ENCODE measurements at regions not wholly inside any gene's neighbourhood (a gene's known extent, or its start where the extent isn't known, plus 50 kb on each side); places are given as distances from the start of the nearest gene placed in this dataset.

DNA sequence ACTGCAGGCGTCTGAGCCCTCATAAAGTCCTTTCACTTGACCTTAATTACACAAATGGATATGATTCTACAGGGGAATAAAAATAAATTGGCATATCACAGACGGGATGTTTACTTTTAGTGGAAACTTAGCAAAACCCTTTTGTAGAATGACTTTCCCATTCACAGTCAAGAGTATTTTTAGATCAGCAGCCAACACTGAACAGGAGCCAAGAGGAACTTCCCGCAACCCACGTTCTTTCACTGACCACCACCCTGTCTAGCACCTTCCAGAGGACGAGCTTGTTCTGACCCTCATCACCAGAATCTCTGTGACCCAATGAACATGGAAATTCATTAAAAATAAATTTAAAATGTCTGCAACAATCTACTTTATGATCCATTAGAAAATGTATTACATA, 119.0 kb upstream of the SNTG2 start:
- DNase-seq (ENCODE audit: low read depth in 4 of 4, low spot score in 3 of 4): no peak

DNA sequence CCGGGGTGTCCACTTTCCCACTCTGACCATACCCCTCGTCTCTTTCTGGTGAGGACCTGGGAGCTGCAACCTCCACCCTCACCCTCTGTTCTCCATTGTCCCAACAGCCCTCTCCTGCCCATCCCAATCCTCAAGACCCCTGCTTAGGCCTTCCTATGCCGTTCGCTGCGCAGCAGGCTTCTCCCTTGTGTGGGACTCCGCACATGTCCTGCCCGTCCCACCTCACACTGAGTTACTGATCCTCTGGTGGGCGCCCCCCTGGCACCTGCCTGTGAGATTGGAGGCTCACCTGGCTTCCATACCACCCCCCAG, 119.5 kb upstream of the SNTG2 start:
- DNase-seq (ENCODE audit: low read depth in 4 of 4, low spot score in 3 of 4): no peak

DNA sequence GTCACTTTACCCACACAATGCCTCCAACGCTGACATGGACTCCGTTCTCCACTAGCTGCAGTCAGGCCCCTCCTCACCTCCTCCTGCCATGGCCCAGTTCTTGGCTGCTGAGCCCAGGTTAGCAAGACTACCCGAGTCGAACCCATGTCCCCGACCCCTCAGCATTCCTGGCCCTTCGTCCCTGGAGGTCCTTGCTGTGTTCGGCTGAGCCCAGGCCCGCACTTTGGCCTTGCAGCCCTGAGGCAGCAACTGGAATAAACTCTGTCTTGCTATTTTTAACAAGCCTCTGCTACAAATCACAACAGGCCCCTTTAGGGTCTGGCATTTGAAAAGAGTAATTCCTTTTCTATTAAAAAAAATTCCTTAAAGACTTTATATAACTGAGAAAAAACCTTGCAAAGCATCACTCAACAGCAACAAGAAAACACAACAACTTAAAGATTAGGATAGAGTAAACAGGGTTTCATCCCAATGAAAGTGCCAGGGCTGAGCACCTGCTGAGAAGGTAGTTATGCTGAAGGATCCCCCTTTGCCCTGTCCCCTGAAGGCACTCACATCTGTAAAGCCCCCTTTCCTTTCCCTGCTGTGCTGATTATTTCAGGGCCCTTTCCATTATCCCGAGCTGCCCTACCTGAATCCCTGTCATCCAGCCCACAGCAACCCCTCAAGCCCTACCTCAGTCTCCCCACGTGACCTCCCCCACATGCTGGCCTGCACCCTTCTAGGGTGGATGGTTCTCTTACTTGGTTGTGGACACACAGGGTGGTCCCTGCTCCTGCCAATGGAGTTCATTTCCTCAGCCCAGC, 120.0 kb upstream of the SNTG2 start:
- no peak for DNase-seq (ENCODE audit: low read depth in 4 of 4, low spot score in 3 of 4)

DNA sequence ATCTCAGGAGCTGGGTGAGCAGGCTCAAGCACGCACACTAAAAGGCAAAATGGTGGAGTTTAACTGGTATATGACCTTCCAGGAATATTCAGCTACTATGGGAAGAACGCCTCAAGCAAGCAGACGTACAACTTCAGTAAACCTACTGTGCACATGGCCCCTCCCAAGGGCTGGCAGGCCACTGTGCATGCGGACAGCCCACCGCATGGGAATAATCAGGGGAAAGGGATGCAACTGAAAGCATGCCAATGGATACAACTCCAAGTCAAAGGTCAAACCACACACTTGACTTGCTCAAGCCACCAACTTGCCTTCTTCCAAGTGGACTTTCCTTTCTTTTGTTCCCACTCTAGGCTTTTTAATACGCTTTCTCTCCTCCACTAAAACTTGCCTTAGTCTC, 121.6 kb upstream of the SNTG2 start:
- DNase-seq (ENCODE audit: low read depth in 4 of 4, low spot score in 3 of 4): no peak

DNA sequence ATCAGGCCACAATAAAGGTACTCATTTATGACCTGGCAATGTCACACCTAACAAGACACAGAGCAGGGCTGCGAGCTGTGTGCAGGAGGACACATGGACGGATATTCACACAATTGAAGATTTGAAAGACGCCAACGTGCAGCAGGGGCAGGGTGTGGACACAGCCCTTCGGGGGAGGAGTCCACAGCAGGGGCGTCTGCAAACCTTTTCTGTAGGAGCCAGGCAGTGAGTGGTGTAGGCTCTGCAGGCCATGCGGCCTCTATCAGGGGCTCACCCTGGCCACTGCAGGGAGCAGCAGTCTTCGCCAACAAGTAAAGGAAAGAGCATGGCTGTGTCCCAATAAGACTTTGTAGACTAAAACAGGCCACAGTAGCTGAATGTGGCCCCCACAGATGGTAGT, 125.7 kb upstream of the SNTG2 start:
- DNase-seq (ENCODE audit: low read depth in 4 of 4, low spot score in 3 of 4): no peak

DNA sequence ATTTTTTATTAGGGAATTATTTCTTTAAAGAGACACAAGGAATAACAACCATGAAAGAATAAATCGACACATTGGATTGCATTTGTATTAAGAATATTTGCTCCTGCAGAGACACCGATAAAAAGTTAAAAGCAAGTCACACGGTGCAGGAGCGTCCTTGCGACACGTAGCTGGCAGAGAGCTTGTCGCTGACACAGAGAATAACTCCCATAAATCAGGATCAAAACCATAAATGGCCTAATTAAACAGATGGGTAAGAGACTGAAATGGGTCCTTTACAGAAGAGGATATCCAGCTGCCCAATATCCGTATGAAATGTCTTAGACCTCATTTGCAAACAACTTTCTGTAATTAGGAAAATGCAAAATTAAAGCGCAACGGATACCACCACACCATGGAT, 126.1 kb upstream of the SNTG2 start:
- DNase-seq (ENCODE audit: low read depth in 4 of 4, low spot score in 3 of 4): no peak

DNA sequence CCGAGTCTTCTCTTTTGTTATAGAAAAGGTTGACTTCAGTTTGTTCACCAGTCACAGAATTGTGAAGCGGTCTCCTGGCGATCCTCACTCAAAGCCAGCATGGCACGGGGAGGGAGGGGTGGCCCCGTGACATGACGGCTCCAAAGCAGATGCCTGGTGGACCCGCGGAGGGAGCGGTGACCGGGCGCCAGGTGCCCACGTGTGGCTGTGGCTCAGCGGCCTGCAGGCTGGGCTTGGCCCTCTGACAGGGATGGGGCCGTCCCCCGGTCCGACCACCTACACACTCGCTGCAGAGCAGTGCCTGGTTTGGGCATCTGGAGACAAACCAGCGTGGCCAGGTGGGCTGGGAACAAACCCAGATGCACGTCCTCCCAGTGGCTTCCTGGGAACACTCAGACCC, 129.1 kb upstream of the SNTG2 start:
- DNase-seq (ENCODE audit: low read depth in 4 of 4, low spot score in 3 of 4): no peak

DNA sequence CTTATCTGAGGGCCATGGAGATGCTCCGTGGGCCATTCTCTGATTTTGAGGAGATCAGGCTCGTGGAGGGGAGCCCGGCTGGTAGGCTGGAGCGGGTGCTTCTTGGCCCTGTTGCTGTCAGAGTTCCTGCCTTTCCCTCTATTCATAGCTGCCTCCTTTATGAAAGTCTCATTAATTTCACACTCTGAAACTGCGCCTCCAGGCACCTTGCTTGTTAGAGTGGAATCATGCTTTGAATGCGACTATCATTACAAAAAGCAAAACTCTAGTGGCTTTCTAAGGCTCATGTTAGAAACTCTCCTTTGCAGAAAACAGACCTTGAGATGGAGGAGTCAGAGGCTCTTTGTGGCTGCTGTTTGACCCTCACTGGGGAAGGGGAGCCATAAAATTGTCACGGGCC, 131.0 kb upstream of the SNTG2 start:
- no peak for DNase-seq (ENCODE audit: low read depth in 4 of 4, low spot score in 3 of 4)

DNA sequence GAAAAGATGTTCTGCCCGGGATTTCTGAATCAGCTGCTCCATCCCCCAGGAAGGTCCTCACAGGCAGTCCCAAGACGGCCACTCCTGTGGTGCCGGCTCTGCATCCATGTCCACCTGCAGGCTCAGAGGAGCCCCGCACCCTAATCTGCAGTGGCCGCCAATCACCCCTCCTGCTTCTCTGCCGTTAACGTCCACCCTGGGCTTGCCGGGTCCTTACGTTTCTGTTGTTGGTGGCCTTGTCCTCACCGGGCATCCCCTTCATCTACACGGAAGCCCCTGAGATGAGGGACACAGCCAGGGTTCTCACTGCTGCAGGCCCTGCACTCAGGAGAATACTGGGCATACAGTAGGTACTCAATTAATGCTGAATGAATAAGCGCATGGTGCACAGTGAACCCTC, 131.5 kb upstream of the SNTG2 start:
- no peak for DNase-seq (ENCODE audit: low read depth in 4 of 4, low spot score in 3 of 4)

DNA sequence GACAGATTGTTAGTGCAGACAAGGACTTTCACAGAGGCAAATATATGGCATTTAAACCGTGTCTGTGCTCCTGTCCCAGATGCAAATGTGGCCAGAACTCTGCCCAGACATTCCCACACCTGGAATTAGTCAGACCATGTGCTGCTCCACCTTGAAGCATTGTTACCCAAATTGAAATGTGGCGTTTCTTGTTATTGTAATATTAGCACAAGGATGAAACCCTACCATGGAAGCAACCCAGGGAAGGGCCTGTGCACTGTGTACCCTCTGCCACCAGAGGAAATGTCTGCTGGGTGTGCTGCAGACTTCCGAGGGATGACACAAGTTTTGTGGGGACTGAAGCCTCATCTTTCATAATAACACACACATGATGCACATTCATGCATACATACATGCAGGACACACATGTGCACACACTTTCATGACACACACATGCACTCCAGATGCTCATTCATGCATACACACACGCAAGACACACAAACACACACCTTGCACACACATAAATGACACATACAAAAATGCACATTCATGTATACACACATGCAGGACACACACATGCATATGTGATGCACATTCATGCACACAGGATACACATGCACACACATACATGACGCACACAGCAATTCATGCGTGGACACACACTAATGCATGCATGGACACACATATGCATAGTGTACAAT, 133.2 kb upstream of the SNTG2 start:
- DNase-seq (ENCODE audit: low read depth in 4 of 4, low spot score in 3 of 4): no peak

DNA sequence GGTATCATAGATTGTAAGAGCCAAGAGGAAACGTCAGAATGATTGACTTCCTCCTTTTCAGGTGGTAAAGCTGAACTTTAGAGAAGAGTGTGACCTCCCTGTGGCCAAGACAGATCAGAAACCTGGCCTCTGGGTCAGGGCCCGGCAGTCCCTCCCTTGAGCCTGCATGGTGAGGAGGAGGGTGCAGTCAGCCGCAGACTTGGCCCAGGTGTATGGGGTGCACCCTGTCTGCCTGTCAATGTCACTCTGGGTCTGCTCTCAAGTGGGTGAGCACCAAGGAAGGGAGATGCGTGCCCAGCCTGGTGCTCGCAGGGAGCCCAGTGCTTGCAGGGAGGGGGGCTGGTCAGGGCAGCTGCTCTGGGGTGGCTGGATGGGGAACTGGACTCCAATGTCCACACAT, 134.4 kb upstream of the SNTG2 start:
- no peak for DNase-seq (ENCODE audit: low read depth in 4 of 4, low spot score in 3 of 4)

DNA sequence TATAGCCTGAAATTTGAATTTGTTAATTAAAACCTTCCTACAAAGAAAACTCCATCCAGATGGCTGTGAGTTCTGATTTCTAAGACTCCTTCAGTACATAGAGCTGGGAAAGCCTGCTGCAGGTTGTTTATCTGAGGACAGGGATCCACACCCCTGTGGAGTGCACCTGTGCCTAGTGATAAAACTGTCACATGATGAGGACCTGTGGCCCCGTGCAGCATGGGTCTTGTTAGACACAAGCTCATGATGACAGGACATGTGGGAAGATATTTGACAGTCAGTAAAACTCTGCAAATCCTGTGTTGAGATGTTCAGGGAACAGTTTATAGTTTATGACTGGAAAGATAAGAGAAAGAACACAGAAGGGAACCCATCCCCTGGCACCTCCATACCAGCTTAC, 133.2 kb upstream of the TMEM18 start:
- DNase-seq (ENCODE audit: low read depth in 4 of 4, low spot score in 3 of 4): no peak

DNA sequence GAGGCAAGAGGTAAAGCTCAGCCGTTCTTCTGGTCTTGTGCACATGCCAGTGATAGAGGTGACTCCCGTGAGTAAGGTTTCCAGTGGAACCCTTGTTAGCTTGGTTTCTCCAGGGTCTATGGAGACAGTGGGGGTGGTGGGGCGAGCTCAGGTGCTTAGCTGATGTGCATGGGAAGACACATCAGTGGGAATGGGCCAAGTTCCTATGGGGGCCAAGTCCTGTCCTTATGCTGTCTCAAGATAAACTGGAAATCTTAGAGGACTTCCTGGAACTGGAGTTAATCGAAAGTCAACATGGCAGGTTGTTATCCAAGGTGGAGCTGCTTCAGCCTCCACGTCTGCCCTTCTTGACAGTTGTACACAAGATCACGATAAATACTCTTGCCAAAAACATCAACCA, 130.1 kb upstream of the TMEM18 start:
- DNase-seq (ENCODE audit: low read depth in 4 of 4, low spot score in 3 of 4): no peak

DNA sequence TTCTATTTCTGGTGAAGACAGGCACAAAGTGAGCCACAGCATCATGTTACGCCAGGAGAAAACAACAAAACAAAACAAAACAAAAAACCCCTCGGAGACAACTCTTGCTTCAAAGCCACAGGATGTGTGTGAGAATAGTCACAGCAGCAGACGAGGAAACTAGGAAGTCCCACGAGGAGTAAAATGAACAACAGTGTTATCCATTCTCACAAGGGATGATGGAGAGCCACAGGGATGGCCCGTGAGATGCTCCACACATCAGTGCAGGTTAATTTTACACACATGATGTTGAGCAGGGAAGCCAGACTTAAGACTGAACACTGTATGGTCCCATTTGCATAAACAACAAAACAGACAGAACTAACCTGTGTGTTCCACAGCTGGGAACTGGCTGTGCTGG, 128.5 kb upstream of the TMEM18 start:
- DNase-seq (ENCODE audit: low read depth in 4 of 4, low spot score in 3 of 4): no peak

DNA sequence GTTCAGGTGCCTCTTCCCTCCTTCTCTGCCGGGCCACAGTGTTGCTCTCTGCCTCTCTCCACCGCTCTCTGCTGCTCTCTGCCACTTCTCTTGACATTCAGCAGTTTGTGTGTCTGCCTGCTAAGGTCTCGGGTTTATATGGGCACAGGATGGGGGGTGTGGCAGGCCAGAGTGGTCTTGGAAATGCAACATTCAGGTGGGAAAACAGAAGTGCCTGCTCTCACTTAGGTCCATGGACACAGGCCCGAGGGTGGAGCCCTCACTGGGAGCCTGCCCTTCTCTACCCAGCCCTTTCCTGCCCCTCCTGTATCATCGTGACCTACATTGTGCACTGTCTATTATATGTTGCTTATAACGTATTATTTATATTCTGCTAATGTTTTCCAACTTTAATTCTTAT, 120.8 kb upstream of the TMEM18 start:
- DNase-seq (ENCODE audit: low read depth in 4 of 4, low spot score in 3 of 4): no peak

DNA sequence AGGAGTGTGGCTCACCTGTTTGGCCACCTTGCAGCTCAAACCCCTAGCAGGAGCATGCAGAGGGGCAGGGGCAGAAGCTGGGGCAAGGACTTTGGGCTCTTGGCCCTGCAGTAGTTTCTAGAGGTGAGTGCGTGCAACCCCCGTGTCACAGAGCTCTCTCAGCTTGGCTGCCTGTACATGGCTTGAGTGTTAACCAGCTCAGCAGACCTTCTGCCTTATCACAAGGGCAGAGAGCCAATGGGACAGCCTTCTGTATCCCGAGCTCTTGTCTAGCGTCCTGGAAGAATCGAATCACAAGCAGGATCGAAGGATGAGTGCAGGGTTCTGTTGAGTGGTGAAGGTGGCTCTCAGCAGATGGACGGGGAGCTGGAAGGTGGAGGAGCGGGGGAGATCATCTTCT, 120.3 kb upstream of the TMEM18 start:
- no peak for DNase-seq (ENCODE audit: low read depth in 4 of 4, low spot score in 3 of 4)

DNA sequence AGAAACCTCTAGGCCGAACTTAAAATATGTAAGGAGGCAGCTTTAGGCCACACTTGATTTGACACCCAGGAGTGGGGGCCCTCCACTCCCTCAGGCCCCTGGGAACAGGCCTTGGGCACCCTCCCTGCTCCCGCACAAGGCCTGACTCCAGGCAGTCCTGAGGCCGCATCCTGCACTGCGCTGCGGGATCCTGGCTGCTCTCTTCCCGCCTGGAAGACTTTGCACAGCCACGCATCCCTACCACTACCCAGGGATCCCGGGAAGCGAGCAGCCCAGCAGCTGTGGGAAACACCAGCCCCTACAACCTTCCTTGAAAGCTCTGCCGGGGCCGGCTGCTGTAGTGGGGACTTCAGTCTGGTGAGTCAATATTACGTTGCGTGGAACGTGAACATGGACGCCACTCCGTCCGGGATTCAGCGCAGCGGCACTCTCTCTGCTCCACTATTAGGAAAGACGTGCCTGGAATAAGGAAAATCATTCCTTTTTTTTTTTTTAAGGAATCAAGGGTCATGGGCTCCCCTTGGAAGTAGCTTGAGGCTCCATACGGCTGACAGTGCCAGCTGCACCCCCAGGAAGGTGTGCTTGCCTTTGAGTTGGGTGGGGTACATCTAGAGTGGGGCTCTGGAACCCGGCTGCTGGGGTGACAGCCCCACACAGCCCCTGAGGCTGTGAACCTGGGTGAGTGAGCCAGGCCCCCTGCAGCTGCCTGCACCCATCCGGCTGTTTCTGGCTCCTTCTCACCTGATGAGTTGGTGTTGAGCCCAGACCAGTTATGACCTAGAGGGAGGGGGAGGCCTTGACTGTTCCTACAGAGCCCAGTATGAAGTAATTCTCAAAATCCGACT, 119.2 kb upstream of the TMEM18 start:
- DNase-seq (ENCODE audit: low read depth in 4 of 4, low spot score in 3 of 4): no peak

DNA sequence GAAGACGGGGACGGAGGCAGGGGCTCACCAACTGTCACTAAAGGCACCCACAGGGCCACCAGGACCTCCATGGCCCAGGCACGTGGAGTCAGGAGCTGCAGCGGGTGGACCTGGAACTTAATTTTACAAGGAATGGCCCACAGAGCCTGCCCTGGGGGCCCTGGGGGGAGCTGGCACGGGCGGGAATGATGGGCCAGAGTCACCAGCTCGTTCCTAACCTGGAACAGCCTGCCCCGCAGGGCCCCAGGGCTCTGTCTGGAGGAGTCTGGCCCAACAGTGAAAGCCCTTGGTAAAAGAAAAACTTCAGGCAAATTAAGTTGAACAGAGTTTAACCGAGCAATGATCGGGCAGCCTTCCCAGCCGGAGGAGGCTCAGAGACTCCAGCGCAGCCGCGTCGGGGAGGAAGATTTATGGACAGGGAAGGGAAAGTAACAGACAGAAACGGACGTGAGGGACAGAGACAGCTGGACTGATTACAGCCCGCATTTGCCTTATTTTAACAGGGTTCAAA, 118.4 kb upstream of the TMEM18 start:
- DNase-seq (ENCODE audit: low read depth in 4 of 4, low spot score in 3 of 4): peak in 1 of 4 donors; percentile 36

DNA sequence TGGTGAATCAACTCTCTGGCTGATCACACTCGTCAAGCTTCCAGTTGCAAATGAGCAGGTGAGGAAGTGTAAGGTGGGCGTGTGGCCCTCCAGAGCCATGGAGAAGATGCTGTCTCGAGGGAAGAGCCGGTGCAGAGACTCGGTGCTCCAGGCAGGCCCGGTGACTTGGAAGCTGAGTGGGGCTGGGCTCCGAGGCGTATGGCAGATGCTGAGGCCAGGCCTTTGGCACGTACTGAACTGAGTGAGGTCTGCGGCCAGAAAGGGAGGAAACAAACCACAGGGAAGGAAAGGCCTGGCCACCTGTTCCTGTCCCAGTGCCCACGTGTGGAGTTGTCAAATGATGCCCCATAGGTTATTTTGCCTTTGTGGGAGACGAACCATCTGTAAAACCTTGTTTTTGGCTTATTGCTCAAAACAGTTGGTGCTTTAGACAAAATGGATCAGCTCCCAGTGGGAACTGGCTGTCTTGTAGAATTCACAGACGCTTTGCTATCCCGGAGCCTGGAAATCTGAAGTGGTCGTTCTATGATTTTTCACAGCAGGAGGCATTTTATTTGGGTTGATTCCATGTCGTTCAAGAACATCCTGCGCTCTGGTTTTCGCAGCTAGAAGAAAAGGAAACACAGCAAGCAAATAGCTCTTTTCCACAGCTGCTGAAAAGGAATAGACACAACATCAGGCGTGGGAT, 117.5 kb upstream of the TMEM18 start:
- DNase-seq (ENCODE audit: low read depth in 4 of 4, low spot score in 3 of 4): no peak

DNA sequence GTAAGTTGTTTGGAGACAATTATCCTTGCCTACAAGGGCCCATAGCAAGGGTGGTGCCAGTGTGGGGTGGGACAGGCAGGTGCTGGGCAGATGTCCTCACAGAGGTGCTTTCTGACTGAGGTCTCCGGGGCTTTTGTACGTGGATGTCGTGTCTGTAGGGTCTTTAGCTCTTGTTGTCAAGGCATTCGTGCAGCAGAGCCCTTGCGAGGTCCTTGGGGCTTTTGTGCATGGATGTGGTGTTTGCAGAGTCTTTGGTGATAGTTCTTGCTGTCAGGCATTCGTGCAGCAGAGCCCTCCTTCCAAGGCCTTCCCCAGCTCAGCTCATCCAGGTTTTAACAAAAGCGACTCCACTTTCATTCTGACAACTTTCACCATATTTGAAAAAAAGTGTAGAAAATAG, 116.0 kb upstream of the TMEM18 start:
- no peak for DNase-seq (ENCODE audit: low read depth in 4 of 4, low spot score in 3 of 4)

DNA sequence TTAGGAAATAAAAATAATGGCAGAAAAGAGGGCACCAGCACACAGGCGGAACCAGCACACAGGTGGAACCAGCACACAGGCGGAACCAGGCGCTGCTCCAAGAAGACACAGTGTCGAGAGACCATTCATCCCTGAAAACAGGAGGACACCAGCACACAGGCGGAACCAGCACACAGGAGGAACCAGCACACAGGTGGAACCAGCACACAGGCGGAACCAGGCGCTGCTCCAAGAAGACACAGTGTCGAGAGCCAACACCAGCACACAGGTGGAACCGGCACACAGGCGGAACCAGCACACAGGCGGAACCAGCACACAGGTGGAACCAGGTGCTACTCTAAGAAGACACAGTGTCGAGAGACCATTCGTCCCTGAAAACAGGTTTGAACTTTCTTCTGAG, 115.5 kb upstream of the TMEM18 start:
- no peak for DNase-seq (ENCODE audit: low read depth in 4 of 4, low spot score in 3 of 4)
